HT-29 (cell line): ENCODE measurements at regions not wholly inside any gene's neighbourhood (a gene's known extent, or its start where the extent isn't known, plus 50 kb on each side); places are given as distances from the start of the nearest gene placed in this dataset.

ENCODE experiments used
- DNase-seq: peaks from one replicate; pipeline ENCODE4 v3.0.0-alpha.2; 2015; ENCODE audit warnings: low spot score

GRCh38 chr10:129272866-129273650 is 194.0 kb upstream of the MGMT start:
- DNase-seq = no peak

- no peak for DNase-seq
Measured at GRCh38 chr10:129273860-129274259, 193.2 kb upstream of the MGMT start.

GRCh38 chr10:129274748-129275474 is 192.1 kb upstream of the MGMT start:
- DNase-seq = peak; percentile 14

- no peak for DNase-seq
Measured at GRCh38 chr10:129275886-129276285, 191.2 kb upstream of the MGMT start.

- DNase-seq = no peak
Measured at GRCh38 chr10:129277084-129277483, 190.0 kb upstream of the MGMT start.

- no peak for DNase-seq
Measured at GRCh38 chr10:129277841-129278240, 189.2 kb upstream of the MGMT start.

- no peak for DNase-seq
Measured at GRCh38 chr10:129278686-129279085, 188.4 kb upstream of the MGMT start.

GRCh38 chr10:129279446-129280154 is 187.4 kb upstream of the MGMT start:
- no peak for DNase-seq

- DNase-seq = no peak
Measured at GRCh38 chr10:129280155-129280502, 186.9 kb upstream of the MGMT start.

- DNase-seq = no peak
Measured at GRCh38 chr10:129280908-129281586, 186.0 kb upstream of the MGMT start.

GRCh38 chr10:129285459-129285858 is 181.6 kb upstream of the MGMT start:
- DNase-seq = no peak

GRCh38 chr10:129288999-129289584 is 177.9 kb upstream of the MGMT start:
- DNase-seq = no peak

GRCh38 chr10:129293991-129294700 is 172.9 kb upstream of the MGMT start:
- no peak for DNase-seq

- no peak for DNase-seq
Measured at GRCh38 chr10:129294944-129295343, 172.1 kb upstream of the MGMT start.

- no peak for DNase-seq
Measured at GRCh38 chr10:129305046-129305445, 162.0 kb upstream of the MGMT start.

GRCh38 chr10:129307141-129307540 is 159.9 kb upstream of the MGMT start:
- DNase-seq = no peak

- DNase-seq = no peak
Measured at GRCh38 chr10:129308953-129309564, 158.0 kb upstream of the MGMT start.

GRCh38 chr10:129309565-129309964 is 157.5 kb upstream of the MGMT start:
- DNase-seq = no peak

- no peak for DNase-seq
Measured at GRCh38 chr10:129310881-129311280, 156.2 kb upstream of the MGMT start.

- DNase-seq = no peak
Measured at GRCh38 chr10:129319934-129320333, 147.1 kb upstream of the MGMT start.

GRCh38 chr10:129320340-129320739 is 146.7 kb upstream of the MGMT start:
- DNase-seq = no peak
